ENCODE measurements at regions not wholly inside any gene's neighbourhood (a gene's known extent, or its start where the extent isn't known, plus 50 kb on each side); places are given as distances from the start of the nearest gene placed in this dataset.

GRCh38 chr2:14951569-14952285 lies 319.2 kb downstream of the LRATD1 start:
- Histone ChIP-seq H3K79me2 (ENCODE audit: control insufficient read depth, insufficient read depth, low read length) (no peaks in the 10 kb centered on the region), H3K4me3 (ENCODE audit: control extremely low read depth in 1 of 5, extremely low read depth in 1 of 5, insufficient read depth in 1 of 5, low read depth in 2 of 5, low read length in 4 of 5) (no peak overlapping the region), H3K36me3 (replicated peaks in 1 of 2; ENCODE audit: control extremely low read depth in 1 of 2, control insufficient read depth in 1 of 2, extremely low read depth in 1 of 2, insufficient read depth in 2 of 2, low read length in 1 of 2) (no peaks in the 10 kb centered on the region), H3K9me3 (ENCODE audit: control extremely low read depth in 1 of 3, control insufficient read depth in 2 of 3, insufficient read depth in 1 of 3, low read length in 2 of 3) (peaks cover 0 to 6% (median 0%) of the 10 kb centered on the region in 3 donors), H3K4me2 (replicated peaks; ENCODE audit: low read depth, low read length, poor library complexity, severe bottlenecking) (no peak overlapping the region), H3K27me3 (replicated peaks in 1 of 4; ENCODE audit: control extremely low read depth in 1 of 4, control insufficient read depth in 3 of 4, insufficient read depth in 4 of 4, low read length in 3 of 4) (no peaks in the 10 kb centered on the region), H3K4me1 (ENCODE audit: control insufficient read depth in 2 of 2, insufficient read depth in 2 of 2, low read length in 2 of 2) (no peaks in the 10 kb centered on the region), H4K20me1 (ENCODE audit: control insufficient read depth, insufficient read depth, low read length, poor library complexity, severe bottlenecking) (no peaks in the 10 kb centered on the region), H3K9ac (ENCODE audit: low read length) (no peak overlapping the region), H3K27ac (ENCODE audit: low read length in 2 of 2) (no peak overlapping the region), H2AFZ (ENCODE audit: insufficient read depth, low read depth, low read length, poor library complexity, severe bottlenecking) (no peak overlapping the region)
- Mint-ChIP-seq H3K4me1 (no peaks in the 10 kb centered on the region), H3K4me3 (no peak overlapping the region), H3K9me3 (ENCODE audit: insufficient read depth) (no peaks in the 10 kb centered on the region), H3K27ac (no peak overlapping the region), H3K27me3 (no peaks in the 10 kb centered on the region)
- DNase-seq, result no peak
- intact Hi-C loops (cut with micrococcal nuclease), result no loop called here
- 75% methylated on average over 2 of the region's 5 CpGs for WGBS (ENCODE audit: insufficient coverage)
- ATAC-seq (ENCODE audit: low read depth), result no peak
- TF ChIP-seq EZH2 (IDR thresholded peaks at IDR 0.05; ENCODE audit: borderline replicate concordance, insufficient read depth, low read depth, low read length, poor library complexity, severe bottlenecking), result no peak
- TF ChIP-seq CTCF (IDR thresholded peaks at IDR 0.05), result no peak
- CTCF ChIA-PET, result no interaction called here
- POLR2A ChIA-PET, result no interaction called here

- Histone ChIP-seq H3K79me2 (ENCODE audit: control insufficient read depth, insufficient read depth, low read length) (no peaks in the 10 kb centered on the region), H3K27me3 (replicated peaks in 1 of 4; ENCODE audit: control extremely low read depth in 1 of 4, control insufficient read depth in 3 of 4, insufficient read depth in 4 of 4, low read length in 3 of 4) (no peaks in the 10 kb centered on the region), H3K27ac (ENCODE audit: low read length in 2 of 2) (no peak overlapping the region), H3K4me2 (replicated peaks; ENCODE audit: low read depth, low read length, poor library complexity, severe bottlenecking) (no peak overlapping the region), H2AFZ (ENCODE audit: insufficient read depth, low read depth, low read length, poor library complexity, severe bottlenecking) (no peak overlapping the region), H3K9ac (ENCODE audit: low read length) (no peak overlapping the region), H3K4me3 (ENCODE audit: control extremely low read depth in 1 of 5, extremely low read depth in 1 of 5, insufficient read depth in 1 of 5, low read depth in 2 of 5, low read length in 4 of 5) (no peak overlapping the region), H3K36me3 (replicated peaks in 1 of 2; ENCODE audit: control extremely low read depth in 1 of 2, control insufficient read depth in 1 of 2, extremely low read depth in 1 of 2, insufficient read depth in 2 of 2, low read length in 1 of 2) (no peaks in the 10 kb centered on the region), H4K20me1 (ENCODE audit: control insufficient read depth, insufficient read depth, low read length, poor library complexity, severe bottlenecking) (no peaks in the 10 kb centered on the region), H3K4me1 (ENCODE audit: control insufficient read depth in 2 of 2, insufficient read depth in 2 of 2, low read length in 2 of 2) (no peaks in the 10 kb centered on the region), H3K9me3 (ENCODE audit: control extremely low read depth in 1 of 3, control insufficient read depth in 2 of 3, insufficient read depth in 1 of 3, low read length in 2 of 3) (peaks cover 0 to 7% (median 0%) of the 10 kb centered on the region in 3 donors)
- no peak for ATAC-seq (ENCODE audit: low read depth)
- POLR2A ChIA-PET, result no interaction called here
- CTCF ChIA-PET, result no interaction called here
- TF ChIP-seq EZH2 (IDR thresholded peaks at IDR 0.05; ENCODE audit: borderline replicate concordance, insufficient read depth, low read depth, low read length, poor library complexity, severe bottlenecking) (no peak), CTCF (IDR thresholded peaks at IDR 0.05) (no peak)
- H3K27me3 Mint-ChIP-seq, result no peaks in the 10 kb centered on the region
- no peak for DNase-seq
- 73% methylated on average over 4 of the region's 6 CpGs for WGBS (ENCODE audit: insufficient coverage)
- intact Hi-C loops (cut with micrococcal nuclease), result no loop called here
- H3K9me3 Mint-ChIP-seq (ENCODE audit: insufficient read depth), result peaks cover under 1% of the 10 kb centered on the region
- no peak overlapping the region for H3K4me3 Mint-ChIP-seq
- no peak overlapping the region for H3K27ac Mint-ChIP-seq
- no peaks in the 10 kb centered on the region for H3K4me1 Mint-ChIP-seq
These were observed 320.0 kb downstream of the LRATD1 start for GRCh38 chr2:14952400-14952963.

Data from B cell (primary cell).